ENCODE measurements at regions not wholly inside any gene's neighbourhood (a gene's known extent, or its start where the extent isn't known, plus 50 kb on each side); places are given as distances from the start of the nearest gene placed in this dataset.

DNA sequence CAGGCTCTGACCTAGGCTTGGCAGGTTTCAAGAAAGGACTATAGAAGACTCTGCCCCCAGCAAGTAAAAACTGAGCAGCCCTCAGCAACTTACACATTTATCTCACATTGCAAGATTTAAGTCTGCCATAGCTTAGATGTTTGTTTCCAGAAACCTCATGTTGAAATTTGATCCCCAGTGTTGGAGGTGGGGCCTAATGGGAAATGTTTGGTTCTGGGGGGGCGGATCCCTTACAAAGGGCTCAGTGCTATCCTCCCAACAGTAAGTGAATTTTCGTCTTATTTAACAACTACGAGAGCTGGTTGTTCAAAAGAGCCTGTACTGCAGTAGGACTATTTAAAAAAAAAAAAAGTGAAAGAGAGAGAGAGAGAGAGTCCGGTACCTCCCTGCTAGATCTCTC, 125.2 kb upstream of the PROK2 start:
- H2BK20ac ChIP-seq (ENCODE audit: low read depth, low read length, poor library complexity, severe bottlenecking): no peak overlapping the region
- H3K18ac ChIP-seq (ENCODE audit: insufficient read length, low read depth, low read length): no peak overlapping the region
- H3K56ac ChIP-seq (ENCODE audit: insufficient read length, low read depth, low read length): no peak overlapping the region
- DNase-seq: no peak
- H3K79me2 ChIP-seq (ENCODE audit: insufficient read depth, low read length): no peaks in the 10 kb centered on the region
- no peak overlapping the region for H3K14ac ChIP-seq (ENCODE audit: insufficient read depth, low read length)
- no peak overlapping the region for H4K91ac ChIP-seq (ENCODE audit: insufficient read length, low read depth, low read length)
- peaks cover 11 to 16% of the 10 kb centered on the region in 2 experiments for H3K4me1 Mint-ChIP-seq
- H3K4ac ChIP-seq (ENCODE audit: low read depth, low read length): no peak overlapping the region
- H2BK120ac ChIP-seq (ENCODE audit: low read depth, low read length, poor library complexity, severe bottlenecking): no peak overlapping the region
- no peak overlapping the region for H3K9ac ChIP-seq (ENCODE audit: extremely low read depth, insufficient read length, low read length)
- H2AK5ac ChIP-seq (ENCODE audit: insufficient read length, low read length): no peak overlapping the region
- no peaks in the 10 kb centered on the region for H3K27me3 ChIP-seq (ENCODE audit: insufficient read depth, low read length)
- H3K4me3 Mint-ChIP-seq: no peak overlapping the region
- H3K4me2 ChIP-seq (ENCODE audit: insufficient read depth, insufficient read length, low read length): no peak overlapping the region
- peaks cover 2 to 7% (median 6%) of the 10 kb centered on the region in 3 experiments; a peak in 5 of 7 replicates for H3K36me3 Mint-ChIP-seq (ENCODE audit: insufficient read depth in 1 of 3, low read depth in 3 of 3)
- no peak overlapping the region for H3K27ac Mint-ChIP-seq
- H2AFZ ChIP-seq (ENCODE audit: low read length): no peak overlapping the region
- H2BK15ac ChIP-seq (ENCODE audit: low read depth, low read length): no peak overlapping the region
- H3K23me2 ChIP-seq (ENCODE audit: insufficient read length, low read depth, low read length, poor library complexity, severe bottlenecking): no peaks in the 10 kb centered on the region
- no peaks in the 10 kb centered on the region for H4K20me1 ChIP-seq (ENCODE audit: control insufficient read depth, insufficient read depth, insufficient read length)
- no peak overlapping the region for H2BK5ac ChIP-seq (ENCODE audit: insufficient read length, low read length)
- peaks cover 2% of the 10 kb centered on the region; the same call in 1 of the 2 replicates for H3K4me1 ChIP-seq (ENCODE audit: insufficient read depth, low read length)
- no CpG with 5 or more reads among the region's 4 CpGs for WGBS (ENCODE audit: extremely low coverage, insufficient read length, low lambda C conversion rate)
- TF ChIP-seq, protein P1, sequence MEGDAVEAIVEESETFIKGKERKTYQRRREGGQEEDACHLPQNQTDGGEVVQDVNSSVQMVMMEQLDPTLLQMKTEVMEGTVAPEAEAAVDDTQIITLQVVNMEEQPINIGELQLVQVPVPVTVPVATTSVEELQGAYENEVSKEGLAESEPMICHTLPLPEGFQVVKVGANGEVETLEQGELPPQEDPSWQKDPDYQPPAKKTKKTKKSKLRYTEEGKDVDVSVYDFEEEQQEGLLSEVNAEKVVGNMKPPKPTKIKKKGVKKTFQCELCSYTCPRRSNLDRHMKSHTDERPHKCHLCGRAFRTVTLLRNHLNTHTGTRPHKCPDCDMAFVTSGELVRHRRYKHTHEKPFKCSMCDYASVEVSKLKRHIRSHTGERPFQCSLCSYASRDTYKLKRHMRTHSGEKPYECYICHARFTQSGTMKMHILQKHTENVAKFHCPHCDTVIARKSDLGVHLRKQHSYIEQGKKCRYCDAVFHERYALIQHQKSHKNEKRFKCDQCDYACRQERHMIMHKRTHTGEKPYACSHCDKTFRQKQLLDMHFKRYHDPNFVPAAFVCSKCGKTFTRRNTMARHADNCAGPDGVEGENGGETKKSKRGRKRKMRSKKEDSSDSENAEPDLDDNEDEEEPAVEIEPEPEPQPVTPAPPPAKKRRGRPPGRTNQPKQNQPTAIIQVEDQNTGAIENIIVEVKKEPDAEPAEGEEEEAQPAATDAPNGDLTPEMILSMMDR (conservative IDR thresholded peaks at IDR 0.05): no peak
- H3K9me3 Mint-ChIP-seq: peaks cover 5 to 6% of the 10 kb centered on the region in 2 experiments
- no peaks in the 10 kb centered on the region for H3K9me3 ChIP-seq (ENCODE audit: control insufficient read depth, low read depth, low read length)
- no peak overlapping the region for H3K23ac ChIP-seq (ENCODE audit: insufficient read length, low read depth, low read length)
- H3K79me1 ChIP-seq (ENCODE audit: insufficient read depth, low read depth, low read length, poor library complexity, severe bottlenecking): no peaks in the 10 kb centered on the region
- no peak overlapping the region for H3K27ac ChIP-seq (ENCODE audit: insufficient read length, low read depth, low read length)
- H4K5ac ChIP-seq (ENCODE audit: insufficient read length, low read depth, low read length): no peak overlapping the region
- no peak overlapping the region for H4K8ac ChIP-seq (replicated peaks; ENCODE audit: insufficient read length, low read depth, low read length)
- no peak overlapping the region for H3T11ph ChIP-seq (ENCODE audit: low read length)
- H2BK12ac ChIP-seq (ENCODE audit: insufficient read length, low read depth, low read length): no peak overlapping the region
- H3K27me3 Mint-ChIP-seq (ENCODE audit: low read depth): peaks cover 2% of the 10 kb centered on the region

Measured in H9 (cell line).